ENCODE measurements at regions not wholly inside any gene's neighbourhood (a gene's known extent, or its start where the extent isn't known, plus 50 kb on each side); places are given as distances from the start of the nearest gene placed in this dataset.

DNA sequence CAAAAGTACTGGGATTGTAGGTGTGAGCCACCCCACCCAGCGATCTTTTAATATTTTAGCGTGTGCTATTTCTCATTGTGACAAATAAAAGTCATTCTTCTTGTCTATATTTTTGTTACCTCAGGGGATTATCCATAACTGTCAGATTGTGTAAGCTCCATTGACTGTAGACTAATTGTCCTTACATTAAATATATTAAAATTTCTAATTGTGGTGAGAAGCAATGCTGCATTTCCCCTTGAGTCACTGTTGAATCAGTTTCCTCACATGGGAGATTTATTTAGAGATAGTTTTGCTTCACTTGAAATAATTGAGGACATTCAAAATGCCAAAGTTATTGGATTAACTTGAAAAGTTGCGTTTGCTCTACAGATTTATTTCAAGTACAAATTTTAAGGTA is 782.4 kb upstream of the WWC1 start:
- Histone ChIP-seq H2AK5ac (ENCODE audit: low read length) (no peak overlapping the region), H3K23ac (ENCODE audit: low read length) (no peak overlapping the region), H2BK5ac (ENCODE audit: low read depth, low read length, poor library complexity) (no peak overlapping the region), H3K4me2 (ENCODE audit: low read length) (no peak overlapping the region), H3K27me3 (ENCODE audit: insufficient read depth, low read length) (no peaks in the 10 kb centered on the region), H2AFZ (ENCODE audit: insufficient read depth, low read length, poor library complexity) (no peak overlapping the region), H4K12ac (ENCODE audit: low read depth, low read length) (no peak overlapping the region), H3K9me3 (ENCODE audit: insufficient read depth, low read depth, low read length) (no peaks in the 10 kb centered on the region), H3K14ac (ENCODE audit: low read length) (no peak overlapping the region), H2BK12ac (ENCODE audit: low read length) (no peak overlapping the region), H3K4me3 (ENCODE audit: low read depth, low read length) (no peak overlapping the region), H2BK120ac (ENCODE audit: insufficient read depth, low read length, poor library complexity) (no peak overlapping the region), H3K9ac (ENCODE audit: low read length) (no peak overlapping the region), H3K79me2 (ENCODE audit: control insufficient read depth, insufficient read depth, low read length, poor library complexity) (no peaks in the 10 kb centered on the region), H3K27ac (ENCODE audit: low read depth, low read length) (no peak overlapping the region), H3K4me1 (ENCODE audit: control insufficient read depth in 1 of 2, insufficient read depth in 2 of 2, low read length in 2 of 2) (no peaks in the 10 kb centered on the region), H3K4ac (ENCODE audit: low read depth, low read length) (no peak overlapping the region), H3K18ac (ENCODE audit: low read length) (no peak overlapping the region), H4K91ac (ENCODE audit: low read depth, low read length) (no peak overlapping the region), H3K79me1 (ENCODE audit: low read length) (no peaks in the 10 kb centered on the region), H3K36me3 (ENCODE audit: control insufficient read depth in 1 of 2, insufficient read depth in 2 of 2, low read length in 2 of 2) (no peaks in the 10 kb centered on the region), H4K8ac (ENCODE audit: low read depth, low read length) (no peak overlapping the region)
- DNase-seq, result no peak
- WGBS (ENCODE audit: extremely low coverage, insufficient coverage, insufficient read length), result no CpG with 5 or more reads among the region's 3 CpGs

DNA sequence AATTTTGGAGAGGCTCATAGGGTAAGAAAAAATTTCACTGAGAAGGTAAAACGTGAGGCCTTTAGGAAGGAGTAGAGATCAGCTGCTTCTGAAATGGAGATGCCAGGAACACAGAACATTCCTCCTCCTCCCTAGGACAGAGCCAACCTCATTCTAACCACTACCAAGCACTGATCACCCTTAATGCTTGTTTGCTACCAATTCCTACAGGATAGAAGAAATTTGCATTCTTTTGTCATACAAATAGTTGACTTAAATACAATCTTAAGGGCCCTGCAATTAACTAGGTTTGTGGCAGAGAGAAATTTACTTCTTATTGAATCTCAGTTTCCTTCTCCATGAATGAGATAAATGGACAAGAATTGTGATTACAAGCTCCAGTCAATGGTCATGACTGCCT is 780.2 kb upstream of the WWC1 start:
- no peak overlapping the region for H3K9ac ChIP-seq (ENCODE audit: low read length)
- DNase-seq, result no peak
- H2AK5ac ChIP-seq (ENCODE audit: low read length), result no peak overlapping the region
- H3K9me3 ChIP-seq (ENCODE audit: insufficient read depth, low read depth, low read length), result no peaks in the 10 kb centered on the region
- H3K14ac ChIP-seq (ENCODE audit: low read length), result no peak overlapping the region
- H4K12ac ChIP-seq (ENCODE audit: low read depth, low read length), result no peak overlapping the region
- no peaks in the 10 kb centered on the region for H3K79me1 ChIP-seq (ENCODE audit: low read length)
- H3K4me2 ChIP-seq (ENCODE audit: low read length), result no peak overlapping the region
- no peaks in the 10 kb centered on the region for H3K4me1 ChIP-seq (ENCODE audit: control insufficient read depth in 1 of 2, insufficient read depth in 2 of 2, low read length in 2 of 2)
- H2BK12ac ChIP-seq (ENCODE audit: low read length), result no peak overlapping the region
- WGBS (ENCODE audit: extremely low coverage, insufficient coverage, insufficient read length), result no CpG with 5 or more reads among the region's 1 CpG
- H3K4me3 ChIP-seq (ENCODE audit: low read depth, low read length), result no peak overlapping the region
- H4K8ac ChIP-seq (ENCODE audit: low read depth, low read length), result no peak overlapping the region
- no peak overlapping the region for H3K27ac ChIP-seq (ENCODE audit: low read depth, low read length)
- H3K27me3 ChIP-seq (ENCODE audit: insufficient read depth, low read length), result no peaks in the 10 kb centered on the region
- no peak overlapping the region for H2BK120ac ChIP-seq (ENCODE audit: insufficient read depth, low read length, poor library complexity)
- no peak overlapping the region for H3K23ac ChIP-seq (ENCODE audit: low read length)
- H3K36me3 ChIP-seq (ENCODE audit: control insufficient read depth in 1 of 2, insufficient read depth in 2 of 2, low read length in 2 of 2), result no peaks in the 10 kb centered on the region
- H4K91ac ChIP-seq (ENCODE audit: low read depth, low read length), result no peak overlapping the region
- no peaks in the 10 kb centered on the region for H3K79me2 ChIP-seq (ENCODE audit: control insufficient read depth, insufficient read depth, low read length, poor library complexity)
- no peak overlapping the region for H3K4ac ChIP-seq (ENCODE audit: low read depth, low read length)
- no peak overlapping the region for H2AFZ ChIP-seq (ENCODE audit: insufficient read depth, low read length, poor library complexity)
- H3K18ac ChIP-seq (ENCODE audit: low read length), result no peak overlapping the region
- H2BK5ac ChIP-seq (ENCODE audit: low read depth, low read length, poor library complexity), result no peak overlapping the region

DNA sequence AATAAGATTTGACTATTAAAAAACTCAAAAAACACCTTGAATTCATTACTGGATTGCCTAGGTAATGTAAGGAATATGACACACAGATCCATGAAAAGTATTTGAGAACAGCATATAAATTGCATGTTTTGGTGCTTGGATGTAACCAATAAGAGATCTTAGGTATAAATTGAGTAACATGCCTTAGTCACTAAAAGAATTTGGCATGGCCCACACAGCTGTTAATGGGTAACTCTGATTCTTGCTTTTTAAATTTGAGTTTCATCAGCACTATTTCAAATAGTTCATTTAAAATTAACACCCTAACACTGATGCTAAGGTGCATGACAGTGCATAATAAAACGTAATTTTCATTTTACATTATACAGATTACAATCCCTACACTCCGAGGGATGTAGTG is 779.3 kb upstream of the WWC1 start:
- no peaks in the 10 kb centered on the region for H3K27me3 ChIP-seq (ENCODE audit: insufficient read depth, low read length)
- no peak overlapping the region for H3K9ac ChIP-seq (ENCODE audit: low read length)
- no peaks in the 10 kb centered on the region for H3K36me3 ChIP-seq (ENCODE audit: control insufficient read depth in 1 of 2, insufficient read depth in 2 of 2, low read length in 2 of 2)
- no peak overlapping the region for H2BK12ac ChIP-seq (ENCODE audit: low read length)
- no peak overlapping the region for H2AFZ ChIP-seq (ENCODE audit: insufficient read depth, low read length, poor library complexity)
- H4K8ac ChIP-seq (ENCODE audit: low read depth, low read length), result no peak overlapping the region
- no peaks in the 10 kb centered on the region for H3K79me2 ChIP-seq (ENCODE audit: control insufficient read depth, insufficient read depth, low read length, poor library complexity)
- H3K23ac ChIP-seq (ENCODE audit: low read length), result no peak overlapping the region
- H3K18ac ChIP-seq (ENCODE audit: low read length), result no peak overlapping the region
- no CpG with 5 or more reads among the region's 2 CpGs for WGBS (ENCODE audit: extremely low coverage, insufficient coverage, insufficient read length)
- no peak for DNase-seq
- H2BK120ac ChIP-seq (ENCODE audit: insufficient read depth, low read length, poor library complexity), result no peak overlapping the region
- no peak overlapping the region for H3K27ac ChIP-seq (ENCODE audit: low read depth, low read length)
- H3K79me1 ChIP-seq (ENCODE audit: low read length), result no peaks in the 10 kb centered on the region
- no peak overlapping the region for H4K91ac ChIP-seq (ENCODE audit: low read depth, low read length)
- no peak overlapping the region for H3K4me2 ChIP-seq (ENCODE audit: low read length)
- H4K12ac ChIP-seq (ENCODE audit: low read depth, low read length), result no peak overlapping the region
- no peak overlapping the region for H3K14ac ChIP-seq (ENCODE audit: low read length)
- no peaks in the 10 kb centered on the region for H3K4me1 ChIP-seq (ENCODE audit: control insufficient read depth in 1 of 2, insufficient read depth in 2 of 2, low read length in 2 of 2)
- H3K4ac ChIP-seq (ENCODE audit: low read depth, low read length), result no peak overlapping the region
- H2BK5ac ChIP-seq (ENCODE audit: low read depth, low read length, poor library complexity), result no peak overlapping the region
- no peak overlapping the region for H3K4me3 ChIP-seq (ENCODE audit: low read depth, low read length)
- no peaks in the 10 kb centered on the region for H3K9me3 ChIP-seq (ENCODE audit: insufficient read depth, low read depth, low read length)
- H2AK5ac ChIP-seq (ENCODE audit: low read length), result no peak overlapping the region

DNA sequence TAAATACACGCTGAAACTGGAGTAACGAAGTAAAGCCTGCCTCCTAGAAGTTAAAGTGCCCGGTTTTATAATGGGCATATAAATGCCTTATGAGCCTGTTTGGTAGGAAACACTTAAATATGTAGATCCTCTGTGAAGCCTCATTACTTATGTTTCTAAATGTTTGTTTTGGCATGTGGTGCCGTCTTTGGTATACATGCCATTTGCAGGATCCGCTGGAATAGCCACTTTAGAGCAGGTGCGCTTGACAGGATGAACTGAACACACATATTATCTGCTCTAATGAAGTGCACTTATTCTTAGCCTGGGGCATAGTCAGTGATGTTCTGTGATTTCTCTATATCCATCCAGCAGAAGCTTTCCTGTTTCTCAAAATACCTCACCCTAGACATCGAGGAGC is 778.1 kb upstream of the WWC1 start:
- Histone ChIP-seq H2BK5ac (ENCODE audit: low read depth, low read length, poor library complexity) (no peak overlapping the region), H3K4me1 (ENCODE audit: control insufficient read depth in 1 of 2, insufficient read depth in 2 of 2, low read length in 2 of 2) (no peaks in the 10 kb centered on the region), H3K36me3 (ENCODE audit: control insufficient read depth in 1 of 2, insufficient read depth in 2 of 2, low read length in 2 of 2) (no peaks in the 10 kb centered on the region), H3K4me3 (ENCODE audit: low read depth, low read length) (no peak overlapping the region), H4K91ac (ENCODE audit: low read depth, low read length) (no peak overlapping the region), H4K8ac (ENCODE audit: low read depth, low read length) (no peak overlapping the region), H2AFZ (ENCODE audit: insufficient read depth, low read length, poor library complexity) (no peak overlapping the region), H3K79me1 (ENCODE audit: low read length) (no peaks in the 10 kb centered on the region), H2BK120ac (ENCODE audit: insufficient read depth, low read length, poor library complexity) (no peak overlapping the region), H3K4ac (ENCODE audit: low read depth, low read length) (no peak overlapping the region), H3K9me3 (ENCODE audit: insufficient read depth, low read depth, low read length) (no peaks in the 10 kb centered on the region), H2BK12ac (ENCODE audit: low read length) (no peak overlapping the region), H2AK5ac (ENCODE audit: low read length) (no peak overlapping the region), H3K18ac (ENCODE audit: low read length) (no peak overlapping the region), H3K14ac (ENCODE audit: low read length) (no peak overlapping the region), H3K27ac (ENCODE audit: low read depth, low read length) (no peak overlapping the region), H3K23ac (ENCODE audit: low read length) (no peak overlapping the region), H4K12ac (ENCODE audit: low read depth, low read length) (no peak overlapping the region), H3K4me2 (ENCODE audit: low read length) (no peak overlapping the region), H3K79me2 (ENCODE audit: control insufficient read depth, insufficient read depth, low read length, poor library complexity) (no peaks in the 10 kb centered on the region), H3K27me3 (ENCODE audit: insufficient read depth, low read length) (no peaks in the 10 kb centered on the region), H3K9ac (ENCODE audit: low read length) (no peak overlapping the region)
- no peak for DNase-seq
- no CpG with 5 or more reads among the region's 7 CpGs for WGBS (ENCODE audit: extremely low coverage, insufficient coverage, insufficient read length)

Data from trophoblast cell (in vitro differentiated cells and primary cell).